Stimulated activated CD8-positive, alpha-beta memory T cell treated with anti-CD3 and anti-CD28 coated beads, Interleukin-2, amount 100 ng/mL, for 1 hour (primary cell): ENCODE measurements at regions not wholly inside any gene's neighbourhood (a gene's known extent, or its start where the extent isn't known, plus 50 kb on each side); places are given as distances from the start of the nearest gene placed in this dataset.

ENCODE experiments used
- DNase-seq, 2 donors: peaks; one replicate each; pipeline ENCODE4 v3.0.0-alpha.2; 2020; ENCODE audit warnings: low read depth in 2 of 2

- no peak for DNase-seq
Observed at GRCh38 chr17:36864827-36865430, 72.3 kb upstream of the LHX1 start.

GRCh38 chr17:36867716-36868341 is 69.4 kb upstream of the LHX1 start:
- DNase-seq, result no peak

GRCh38 chr17:36868777-36869176 is 68.5 kb upstream of the LHX1 start:
- DNase-seq, result no peak

GRCh38 chr17:36869441-36869840 is 67.8 kb upstream of the LHX1 start:
- DNase-seq, result no peak

GRCh38 chr17:36869856-36870719 is 67.2 kb upstream of the LHX1 start:
- no peak for DNase-seq

GRCh38 chr17:36870720-36870999 is 66.6 kb upstream of the LHX1 start:
- DNase-seq, result no peak

- DNase-seq, result no peak
Observed at GRCh38 chr17:36875698-36876293, 61.5 kb upstream of the LHX1 start.

- DNase-seq, result no peak
Observed at GRCh38 chr17:36876966-36877365, 60.3 kb upstream of the LHX1 start.

- DNase-seq, result no peak
Observed at GRCh38 chr17:36877771-36878170, 59.5 kb upstream of the LHX1 start.

GRCh38 chr17:36878216-36878615 is 59.1 kb upstream of the LHX1 start:
- no peak for DNase-seq

- DNase-seq, result no peak
Observed at GRCh38 chr17:36879027-36879426, 58.2 kb upstream of the LHX1 start.

GRCh38 chr17:36879624-36880131 is 57.6 kb upstream of the LHX1 start:
- no peak for DNase-seq

GRCh38 chr17:36880268-36880905 is 56.9 kb upstream of the LHX1 start:
- no peak for DNase-seq

- no peak for DNase-seq
Observed at GRCh38 chr17:36881323-36881722, 56.0 kb upstream of the LHX1 start.

GRCh38 chr17:36884495-36885152 is 52.7 kb upstream of the LHX1 start:
- no peak for DNase-seq

GRCh38 chr17:36885153-36885735 is 52.0 kb upstream of the LHX1 start:
- DNase-seq, result no peak

- no peak for DNase-seq
Observed at GRCh38 chr17:36885771-36886377, 51.4 kb upstream of the LHX1 start.
